Lung (tissue), 11 donors: ENCODE measurements at regions not wholly inside any gene's neighbourhood (a gene's known extent, or its start where the extent isn't known, plus 50 kb on each side); places are given as distances from the start of the nearest gene placed in this dataset.

Experiments used
- ATAC-seq: fragments of 200-7000 bp; cut with Tn5 transposase; one replicate; pipeline ENCODE4 v1.9.1; 2020; ENCODE audit warnings: moderate number of reproducible peaks; ENCODE audit not compliant: insufficient read depth, low FRiP score
- DNase-seq, 3 donors: peaks; one replicate each; pipeline ENCODE4 v3.0.0-alpha.2; 2013 to 2017
- H3K27ac ChIP-seq, 2 donors: one replicate each; pipeline ENCODE4 v1.5.1; 2013; ENCODE audit warnings: mild to moderate bottlenecking in 2 of 2, moderate library complexity in 2 of 2, control low read depth in 1 of 2, inconsistent platforms in 1 of 2, low read depth in 1 of 2, low read length in 1 of 2
- H3K27me3 ChIP-seq, 3 donors: one replicate each; pipeline ENCODE4 v1.5.1; 2013; ENCODE audit warnings: low read length in 2 of 3; ENCODE audit not compliant: control insufficient read depth in 3 of 3, insufficient read depth in 3 of 3
- H3K36me3 ChIP-seq, 4 donors: one replicate each; pipeline ENCODE4 v1.5.1; 2013; ENCODE audit warnings: low read length in 4 of 4, mild to moderate bottlenecking in 1 of 4, moderate library complexity in 1 of 4; ENCODE audit not compliant: control insufficient read depth in 4 of 4, insufficient read depth in 4 of 4
- H3K4me1 ChIP-seq, 5 donors: one replicate each; pipeline ENCODE4 v1.5.1; 2013; ENCODE audit warnings: low read length in 5 of 5, mild to moderate bottlenecking in 2 of 5, moderate library complexity in 1 of 5; ENCODE audit not compliant: control insufficient read depth in 5 of 5, insufficient read depth in 5 of 5
- H3K4me3 ChIP-seq: one replicate; pipeline ENCODE4 v1.5.1; 2013; ENCODE audit warnings: mild to moderate bottlenecking, control low read depth, moderate library complexity
- H3K9ac ChIP-seq, 2 donors: one replicate each; pipeline ENCODE4 v1.5.1; 2013; ENCODE audit warnings: low read length in 2 of 2, control low read depth in 1 of 2; ENCODE audit not compliant: insufficient read depth in 1 of 2
- H3K9me3 ChIP-seq, 4 donors: one replicate each; pipeline ENCODE4 v1.5.1; 2013; ENCODE audit warnings: low read length in 3 of 4, mild to moderate bottlenecking in 1 of 4, moderate library complexity in 1 of 4; ENCODE audit not compliant: control insufficient read depth in 4 of 4, insufficient read depth in 3 of 4
- CTCF ChIP-seq: IDR thresholded peaks from 2 replicates; pipeline ENCODE4 v1.5.1; 2012; ENCODE audit warnings: mild to moderate bottlenecking; ENCODE audit errors: control extremely low read depth, extremely low read depth
- WGBS, 2 donors: extraction: QIAGEN DNeasy Blood & Tissue Kit; methylation state at CpG; one replicate each; pipeline ENCODE4 v1.1.7; 2013; 5-methylcytosine and 5-hydroxymethylcytosine counted together
- donor health status: control.
- donor health status: control.
- donor health status: Bipolar disorder and iron deficiency.
- donor health status: healthy.
- donor health status: DM: yes; HTN: yes; CAD: no.

DNA sequence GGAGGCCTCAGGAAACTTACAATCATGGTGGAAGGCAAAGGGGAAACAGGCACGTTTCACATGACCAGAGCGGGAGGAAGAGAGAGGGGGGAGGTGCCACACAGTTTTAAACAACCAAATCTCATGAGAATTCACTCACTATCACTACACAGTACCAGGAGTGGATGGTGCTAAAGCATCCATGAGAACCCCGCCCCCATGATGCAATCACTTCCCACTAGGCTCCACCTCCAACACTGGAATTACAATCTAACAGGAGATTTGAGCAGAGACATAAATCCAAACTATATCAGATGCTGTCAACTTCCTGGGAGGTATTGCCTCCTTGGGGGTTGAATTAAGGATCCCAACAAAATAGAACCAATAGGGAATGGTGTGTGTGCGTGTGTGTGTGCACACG lies 407.1 kb downstream of the MED10 start:
- Histone ChIP-seq H3K9me3 (peaks cover 0 to 4% (median 0%) of the 10 kb centered on the region in 4 donors), H3K27ac (no peak overlapping the region), H3K36me3 (no peaks in the 10 kb centered on the region), H3K27me3 (no peaks in the 10 kb centered on the region), H3K4me3 (no peak overlapping the region), H3K9ac (no peak overlapping the region), H3K4me1 (peaks cover 0 to 2% (median 0%) of the 10 kb centered on the region in 5 donors)
- DNase-seq = no peak
- 84 to 85% methylated on average over 5 of the region's 5 CpGs for WGBS, 2 donors
- no peak for TF ChIP-seq CTCF
- no peak for ATAC-seq

DNA sequence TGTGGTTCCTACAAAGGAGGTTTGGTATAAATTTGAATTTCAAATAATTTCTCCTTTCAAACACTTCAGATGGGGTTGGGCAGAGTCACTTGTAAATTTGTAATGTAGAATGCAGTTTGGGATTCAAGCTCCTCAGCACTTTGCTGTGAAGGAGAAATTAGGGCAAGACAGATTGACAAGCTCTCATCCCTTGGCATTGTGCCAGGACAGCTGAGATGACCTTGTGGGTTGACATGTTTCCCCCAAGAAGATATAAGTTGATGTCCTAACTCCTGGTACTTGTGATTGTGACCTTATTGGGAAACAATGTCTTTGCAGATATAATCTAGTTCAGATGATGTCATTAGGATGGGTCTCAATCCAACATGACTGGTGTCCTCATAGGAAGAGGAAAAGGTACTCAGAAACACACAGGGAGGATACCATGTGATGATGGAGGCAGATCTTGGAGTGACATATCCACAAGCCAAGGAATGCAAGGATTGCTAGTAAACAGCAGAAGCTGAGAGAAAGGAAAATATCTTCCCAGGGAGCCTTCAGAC lies 408.3 kb downstream of the MED10 start:
- H3K27me3 ChIP-seq = no peaks in the 10 kb centered on the region
- no peak overlapping the region for H3K4me3 ChIP-seq
- H3K9ac ChIP-seq = no peak overlapping the region
- peaks cover 0 to 5% (median 0%) of the 10 kb centered on the region in 5 donors for H3K4me1 ChIP-seq
- ATAC-seq (no peak), DNase-seq (no peak)
- no peak for TF ChIP-seq CTCF
- H3K9me3 ChIP-seq = peaks cover 0 to 4% (median 0%) of the 10 kb centered on the region in 4 donors
- H3K36me3 ChIP-seq = no peaks in the 10 kb centered on the region
- no peak overlapping the region for H3K27ac ChIP-seq

- Histone ChIP-seq H3K36me3 (no peaks in the 10 kb centered on the region), H3K27me3 (no peaks in the 10 kb centered on the region), H3K4me3 (no peak overlapping the region), H3K9ac (no peak overlapping the region), H3K4me1 (peaks cover 0 to 5% (median 0%) of the 10 kb centered on the region in 5 donors), H3K9me3 (peaks cover 0 to 8% (median 0%) of the 10 kb centered on the region in 4 donors), H3K27ac (no peak overlapping the region)
- no peak for ATAC-seq
- DNase-seq = no peak
- TF ChIP-seq CTCF = no peak
- 77 to 80% methylated on average over 4 of the region's 4 CpGs for WGBS, 2 donors
Observed at GRCh38 chr5:5968981-5969380, 409.4 kb downstream of the MED10 start.

DNA sequence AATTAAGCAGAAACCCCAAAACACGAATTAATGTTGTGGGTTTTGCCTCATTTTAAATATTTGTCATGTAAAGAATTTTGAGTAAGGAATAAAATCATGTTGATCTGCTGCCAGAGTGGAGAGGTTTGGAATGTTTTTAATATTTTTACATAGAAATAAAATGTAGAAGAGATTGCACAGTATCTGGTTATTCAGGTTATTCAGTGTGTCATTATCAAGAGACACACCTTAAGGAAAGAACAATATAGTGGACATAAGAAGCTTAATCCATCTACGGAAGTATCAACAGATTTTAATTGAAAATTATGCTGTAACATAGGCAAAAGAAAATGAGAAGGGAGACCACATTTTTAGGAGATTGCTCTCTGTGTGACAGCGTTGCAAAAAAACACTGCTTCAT lies 410.4 kb downstream of the MED10 start:
- 61 to 70% methylated on average over 3 of the region's 3 CpGs for WGBS, 2 donors
- H3K9ac ChIP-seq = no peak overlapping the region
- no peak for TF ChIP-seq CTCF

More for the DNA sequence above, 410.4 kb downstream of the MED10 start:
- H3K4me3 ChIP-seq = no peak overlapping the region
- H3K36me3 ChIP-seq = no peaks in the 10 kb centered on the region
- ATAC-seq (no peak), DNase-seq (no peak)
- H3K9me3 ChIP-seq = peaks cover 0 to 8% (median 0%) of the 10 kb centered on the region in 4 donors
- no peaks in the 10 kb centered on the region for H3K27me3 ChIP-seq
- H3K4me1 ChIP-seq = peaks cover 0 to 5% (median 0%) of the 10 kb centered on the region in 5 donors
- H3K27ac ChIP-seq = no peak overlapping the region
